ENCODE measurements at regions not wholly inside any gene's neighbourhood (a gene's known extent, or its start where the extent isn't known, plus 50 kb on each side); places are given as distances from the start of the nearest gene placed in this dataset.

DNA sequence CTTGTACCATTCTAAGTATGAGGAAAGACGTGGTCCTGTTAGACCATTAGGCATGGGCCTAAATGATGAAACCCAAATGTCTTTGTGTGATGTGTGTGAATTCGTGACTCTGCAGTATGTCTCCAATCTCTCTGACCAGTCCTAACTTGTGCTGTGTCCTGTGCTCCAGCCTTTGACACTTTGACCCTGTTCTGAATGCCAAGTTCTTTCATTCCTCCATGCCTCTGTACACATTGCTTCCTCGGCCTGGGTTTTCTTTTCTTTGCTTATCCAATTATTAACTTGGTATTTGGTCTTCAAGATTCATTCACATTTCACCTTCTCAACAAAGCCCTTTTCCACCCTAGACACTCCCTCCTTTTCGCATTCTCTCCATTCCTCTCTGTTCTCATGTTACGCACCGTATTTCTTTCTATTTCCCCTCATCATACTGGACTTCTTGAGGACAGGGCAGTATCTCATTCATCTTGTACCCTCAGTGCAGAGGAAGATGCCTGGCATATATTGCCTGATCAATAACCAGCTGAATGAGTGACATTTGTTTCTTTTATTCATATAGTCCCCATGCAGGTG, 138.7 kb downstream of the F11 start:
- TF ChIP-seq CTCF (IDR thresholded peaks at IDR 0.05) (no peak), POLR2A (IDR thresholded peaks at IDR 0.05) (no peak)
